Fibroblast of skin of right biceps (primary cell): ENCODE measurements at regions not wholly inside any gene's neighbourhood (a gene's known extent, or its start where the extent isn't known, plus 50 kb on each side); places are given as distances from the start of the nearest gene placed in this dataset.
"Not testable (repeated sequence)": the region's sequence is repeated elsewhere in the genome, so short reads cannot be mapped to it uniquely, and the experiment has no call there.

Experiments used
- DNase-seq: peaks from one replicate; pipeline ENCODE4 v3.0.0-alpha.2; 2013

GRCh38 chr5:19270153-19270552, 717.8 kb downstream of the CDH18 start:
- DNase-seq, result peak; percentile 9

- DNase-seq, result no peak
Observed at GRCh38 chr5:19274578-19274977, 713.4 kb downstream of the CDH18 start.

DNA sequence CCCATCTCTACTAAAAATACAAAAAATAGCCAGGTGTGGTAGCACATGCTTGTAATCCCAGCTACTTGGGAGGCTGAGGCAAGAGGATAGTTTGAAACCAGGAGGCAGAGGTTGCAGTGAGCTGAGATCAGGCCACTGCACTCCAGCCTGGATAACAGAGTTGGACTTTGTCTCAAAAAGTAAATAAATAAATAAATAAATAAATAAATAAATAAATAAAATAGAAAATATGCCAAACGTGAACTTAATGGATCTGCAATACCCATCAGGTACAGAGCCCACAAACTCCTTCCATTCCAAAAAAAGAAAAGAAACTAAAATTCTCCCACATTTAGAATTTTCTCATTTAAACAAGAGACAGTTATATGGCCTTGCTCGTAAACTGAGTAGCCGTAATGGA, 702.7 kb downstream of the CDH18 start:
- DNase-seq, result no peak

GRCh38 chr5:19287548-19288277, 700.3 kb downstream of the CDH18 start:
- not testable (repeated sequence) for DNase-seq

DNA sequence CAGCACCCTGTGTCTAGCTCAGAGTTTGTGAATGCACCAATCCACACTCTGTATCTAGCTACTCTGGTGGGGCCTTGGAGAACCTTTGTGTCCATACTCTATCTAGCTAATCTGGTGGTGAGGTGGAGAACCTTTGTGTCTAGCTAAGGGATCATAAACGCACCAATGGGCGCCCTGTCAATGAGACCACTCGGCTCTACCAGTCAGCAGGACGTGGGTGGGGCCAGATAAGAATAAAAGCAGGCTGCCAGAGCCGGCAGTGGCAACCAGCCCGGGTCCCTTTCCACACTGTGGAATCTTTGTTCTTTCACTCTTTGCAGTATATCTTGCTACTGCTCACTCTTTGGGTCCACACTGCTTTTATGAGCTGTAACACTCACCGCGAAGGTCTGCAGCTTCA, 699.7 kb downstream of the CDH18 start:
- DNase-seq, result not testable (repeated sequence)

DNA sequence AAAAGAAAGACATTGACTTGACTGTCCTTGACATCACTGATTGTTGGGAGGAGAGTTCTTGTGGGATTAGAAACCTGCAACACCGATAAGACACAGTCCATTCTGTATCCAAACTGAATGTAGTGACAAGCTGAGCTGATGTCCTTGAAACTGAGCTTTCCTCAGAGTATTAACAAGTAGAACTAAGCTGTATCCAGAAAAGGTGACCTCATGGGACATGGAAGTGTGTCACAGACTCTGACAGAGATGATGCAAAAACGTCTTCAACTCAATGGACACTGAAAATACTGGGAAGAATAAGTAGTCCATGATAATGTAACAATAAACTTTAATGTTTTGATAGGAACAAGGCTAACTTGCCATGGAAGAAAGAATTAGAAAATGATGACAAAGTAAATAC, 690.1 kb downstream of the CDH18 start:
- no peak for DNase-seq

DNA sequence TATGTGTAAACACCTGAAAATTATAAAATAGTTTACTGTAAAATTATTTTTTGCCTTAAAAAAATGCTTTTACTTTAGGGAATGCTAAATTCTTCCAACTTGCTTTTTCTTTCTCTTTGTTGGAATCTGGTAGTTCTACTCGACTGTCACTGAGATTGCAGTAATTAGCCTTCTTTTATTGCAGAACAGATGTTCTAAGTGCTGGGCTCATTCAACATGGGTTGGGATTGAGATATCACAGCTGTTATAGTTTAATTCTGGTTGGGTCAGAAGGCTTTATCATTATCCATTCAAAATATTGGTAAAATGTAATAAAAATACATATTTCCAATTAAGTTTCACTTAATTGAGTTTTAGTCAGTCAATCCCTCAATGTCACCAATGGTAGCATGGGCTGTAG, 686.7 kb downstream of the CDH18 start:
- no peak for DNase-seq

DNA sequence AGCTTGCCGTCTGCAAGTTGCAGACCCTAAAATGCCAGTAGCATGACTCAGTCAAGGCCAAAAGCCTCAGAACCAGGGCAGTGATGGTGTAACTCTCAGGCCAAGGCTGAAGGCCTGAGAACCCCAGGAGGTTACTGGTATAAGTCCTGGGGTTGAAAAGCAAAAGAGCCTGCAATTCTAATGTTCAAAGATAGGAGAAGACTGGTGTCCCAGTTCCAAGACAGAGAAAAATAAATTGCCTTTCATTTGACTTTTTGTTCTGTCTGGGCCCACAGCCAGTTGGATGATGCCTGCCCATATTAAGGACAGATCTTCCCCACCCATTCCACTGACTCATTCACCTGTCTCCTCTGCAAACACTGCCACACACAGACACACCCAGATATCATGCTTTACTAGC, 673.2 kb downstream of the CDH18 start:
- peak; percentile 20 for DNase-seq

GRCh38 chr5:19319252-19319651, 668.7 kb downstream of the CDH18 start:
- no peak for DNase-seq

DNA sequence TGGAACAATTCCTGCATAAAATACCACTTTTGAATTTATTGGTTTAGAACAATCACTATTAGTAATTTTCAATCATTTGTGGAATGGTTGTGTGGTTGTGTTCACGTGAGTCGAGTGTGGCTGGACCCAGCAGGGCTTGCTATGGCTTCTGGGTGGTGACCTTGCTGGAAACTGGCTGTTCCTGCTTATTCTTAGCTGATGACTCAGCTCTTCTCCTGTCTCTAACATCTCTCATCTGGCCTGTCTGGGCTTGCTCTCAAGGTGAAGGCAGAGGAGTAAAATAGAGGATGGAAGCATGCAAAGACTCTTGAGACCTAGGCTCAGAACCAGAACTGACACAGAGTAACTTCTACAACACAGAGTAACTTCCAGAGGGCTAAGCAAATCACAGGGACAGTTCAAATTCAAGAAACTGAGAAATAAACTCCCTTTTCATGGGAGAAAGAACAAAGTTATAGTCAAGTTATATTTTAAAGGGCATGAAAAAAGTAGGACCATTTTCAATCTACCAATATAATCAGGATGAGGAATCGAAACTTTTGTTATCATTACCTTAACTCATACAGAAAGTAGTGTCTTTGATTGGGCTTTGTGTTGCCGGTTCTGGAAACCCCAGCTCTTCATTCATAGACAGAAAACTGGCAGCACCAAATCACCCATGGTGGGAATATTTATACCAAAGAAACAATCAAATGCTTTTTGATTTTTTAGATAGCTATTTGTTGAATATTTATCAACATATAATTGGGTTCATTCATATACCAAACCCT, 665.1 kb downstream of the CDH18 start:
- DNase-seq, result peak; percentile 18

DNA sequence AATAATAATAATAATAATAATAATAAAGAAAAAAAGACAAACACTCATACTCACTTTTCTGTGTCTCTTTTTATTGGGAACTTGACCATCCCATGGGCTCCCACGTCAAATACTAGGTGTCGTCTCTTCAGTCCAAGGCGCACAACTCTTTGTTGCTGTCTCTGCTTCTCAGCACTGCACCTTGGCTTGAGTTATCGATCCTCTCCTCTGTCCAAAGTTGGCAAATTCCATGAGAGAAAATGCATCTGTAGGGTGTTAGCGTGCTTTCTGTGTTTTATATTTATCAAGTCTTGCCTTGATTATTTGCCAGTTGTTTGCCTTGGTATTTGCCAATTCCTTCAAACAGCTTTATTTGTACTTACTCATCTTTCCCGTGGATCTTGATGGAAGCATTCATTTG, 653.7 kb downstream of the CDH18 start:
- no peak for DNase-seq

GRCh38 chr5:19342942-19343341, 645.1 kb downstream of the CDH18 start:
- DNase-seq, result no peak

- DNase-seq, result no peak
Observed at GRCh38 chr5:19352120-19352519, 635.9 kb downstream of the CDH18 start.

GRCh38 chr5:19369048-19369447, 619.0 kb downstream of the CDH18 start:
- DNase-seq, result no peak

DNA sequence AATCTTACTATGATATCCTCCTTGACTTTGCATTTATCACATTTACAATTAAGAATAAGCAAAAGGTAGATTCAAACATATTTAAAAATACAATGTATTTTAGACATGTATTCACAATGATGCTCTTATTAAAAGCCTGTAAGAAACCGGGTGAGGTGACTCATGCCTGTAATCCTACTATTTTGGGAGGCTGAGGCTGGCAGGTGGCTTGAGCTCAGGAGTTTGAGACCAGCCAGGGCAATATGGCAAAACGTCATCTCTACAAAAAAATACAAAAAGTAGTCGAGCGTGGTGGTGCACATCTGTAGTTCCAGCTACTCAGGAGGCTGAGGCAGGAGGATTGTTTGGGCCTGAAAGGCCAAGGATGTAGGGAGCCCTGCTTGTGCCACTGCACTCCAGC, 618.4 kb downstream of the CDH18 start:
- no peak for DNase-seq

DNA sequence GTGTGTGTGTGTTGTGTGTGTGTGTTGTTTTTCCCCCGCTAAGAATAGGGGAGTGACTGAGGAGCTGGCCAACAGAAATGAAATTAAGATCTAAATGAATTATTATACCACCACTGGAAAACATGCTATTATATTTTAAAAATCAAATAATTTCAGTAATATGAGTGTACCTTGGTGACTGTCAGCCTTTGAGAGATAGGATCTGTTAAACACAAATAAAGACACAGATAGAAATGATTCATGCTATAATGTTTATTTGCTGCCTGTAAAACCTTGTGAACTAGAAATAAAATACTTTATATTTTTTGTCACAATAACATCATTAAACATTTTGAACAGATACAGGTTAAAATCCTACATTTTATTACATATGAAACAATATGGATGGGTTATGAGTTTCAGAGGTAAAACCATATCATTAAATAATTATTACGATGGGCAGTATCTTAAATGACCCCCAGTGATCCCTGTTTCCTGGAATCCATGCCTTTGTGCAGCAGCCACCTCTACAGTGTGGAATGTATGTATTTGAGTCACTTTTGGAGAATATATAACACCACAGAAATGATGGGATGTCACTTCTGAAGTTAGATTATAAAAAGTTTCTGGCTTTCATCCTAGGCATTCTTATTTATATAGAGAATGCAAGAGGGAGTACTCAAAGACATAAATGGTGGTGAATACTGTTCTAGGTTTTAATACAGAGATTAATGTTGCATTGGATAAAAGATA, 617.2 kb downstream of the CDH18 start:
- DNase-seq, result no peak

DNA sequence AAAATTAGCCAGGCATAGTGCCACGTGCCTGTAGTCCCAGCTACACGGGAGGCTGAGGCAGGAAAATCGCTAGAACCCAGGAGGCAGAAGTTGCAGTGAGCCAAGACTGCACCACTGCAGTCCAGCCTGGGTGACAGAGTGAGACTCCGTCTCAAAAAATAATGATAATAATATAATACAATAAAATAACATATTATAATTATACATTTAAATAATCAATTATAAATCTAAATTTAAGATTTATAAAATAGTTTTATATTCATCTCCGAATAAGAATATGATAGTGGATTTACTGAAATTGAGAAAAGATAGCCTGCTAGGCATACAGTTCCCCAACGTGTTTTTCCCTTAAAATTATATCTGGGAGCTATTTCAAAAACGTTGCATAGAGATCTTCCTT, 599.6 kb downstream of the CDH18 start:
- no peak for DNase-seq

DNA sequence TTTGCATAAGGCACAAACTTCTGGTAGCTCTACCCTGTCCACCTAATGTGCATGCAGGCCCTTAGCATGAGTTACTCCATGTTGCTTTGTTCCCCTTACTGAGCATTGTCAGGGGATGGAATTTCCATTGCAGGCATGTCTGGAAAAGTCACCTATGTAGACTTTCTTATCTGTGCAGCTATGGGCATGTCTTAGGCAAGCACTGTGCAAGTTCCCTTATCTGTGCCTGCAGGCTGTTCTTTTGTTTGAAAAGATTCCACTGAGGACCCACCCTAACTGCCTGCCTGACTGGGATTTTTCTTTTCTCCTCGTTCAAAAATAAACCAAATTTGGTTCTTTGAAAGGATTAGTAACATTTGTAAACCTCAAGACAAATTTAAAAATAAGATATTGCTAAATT, 587.0 kb downstream of the CDH18 start:
- DNase-seq, result no peak

- no peak for DNase-seq
Observed at GRCh38 chr5:19406576-19407365, 581.2 kb downstream of the CDH18 start.

GRCh38 chr5:19408149-19408548, 579.9 kb downstream of the CDH18 start:
- DNase-seq, result no peak

DNA sequence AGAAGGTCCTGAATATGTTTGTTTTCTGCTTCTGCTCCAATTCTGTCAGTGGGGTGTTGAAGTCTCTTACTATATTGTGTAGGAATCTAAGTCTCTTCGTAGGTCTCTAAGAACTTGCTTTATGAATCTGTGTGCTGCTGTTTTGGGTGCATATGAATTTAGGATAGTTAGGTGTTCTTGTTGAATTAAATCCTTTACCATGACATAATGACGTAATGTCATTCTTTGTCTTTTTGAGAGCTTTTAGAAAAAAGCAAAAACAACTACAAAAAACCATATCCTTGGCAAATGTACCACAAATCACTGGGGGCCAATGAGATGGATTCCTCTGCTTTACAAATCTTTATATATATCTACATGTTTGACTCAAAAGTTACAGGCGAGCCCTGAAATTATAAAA, 576.1 kb downstream of the CDH18 start:
- no peak for DNase-seq
